Karpas-422 (cell line): ENCODE measurements at regions not wholly inside any gene's neighbourhood (a gene's known extent, or its start where the extent isn't known, plus 50 kb on each side); places are given as distances from the start of the nearest gene placed in this dataset.

Experiments
- DNase-seq: peaks from one replicate; pipeline ENCODE4 v3.0.0-alpha.2; 2015
- H2AFZ ChIP-seq: fragments of 200-600 bp; sonication (generic); 2 replicates; pipeline ENCODE4 v1.6.1; 2014; ENCODE audit warnings: antibody characterized with exemption, low read length, mixed read lengths
- H3K27ac ChIP-seq: fragments of 200-600 bp; sonication (generic); 2 replicates; pipeline ENCODE4 v1.5.1; 2014; ENCODE audit warnings: mild to moderate bottlenecking, low read length, moderate library complexity
- H3K27me3 ChIP-seq: fragments of 200-600 bp; sonication (generic); 2 replicates; pipeline ENCODE4 v1.6.1; 2014; ENCODE audit warnings: low read length, mixed read lengths
- H3K36me3 ChIP-seq: fragments of 200-600 bp; sonication (generic); 2 replicates; pipeline ENCODE4 v1.6.1; 2014; ENCODE audit warnings: low read length, mixed read lengths; ENCODE audit not compliant: insufficient read depth
- H3K4me1 ChIP-seq: fragments of 200-600 bp; sonication (generic); 2 replicates; pipeline ENCODE4 v1.6.1; 2014; ENCODE audit warnings: mild to moderate bottlenecking, low read length, mixed read lengths
- H3K4me2 ChIP-seq: fragments of 200-600 bp; sonication (generic); 2 replicates; pipeline ENCODE4 v1.6.1; 2014; ENCODE audit warnings: low read length, low read depth, mild to moderate bottlenecking; ENCODE audit not compliant: poor library complexity, severe bottlenecking
- H3K4me3 ChIP-seq: fragments of 200-600 bp; sonication (generic); 2 replicates; pipeline ENCODE4 v1.5.1; 2014; ENCODE audit warnings: mild to moderate bottlenecking, antibody characterized with exemption, low read length, mixed read lengths
- H3K79me2 ChIP-seq: fragments of 200-600 bp; sonication (generic); 2 replicates; pipeline ENCODE4 v1.6.1; 2014; ENCODE audit warnings: mild to moderate bottlenecking, low read length, mixed read lengths
- H3K9ac ChIP-seq: fragments of 200-600 bp; sonication (generic); 2 replicates; pipeline ENCODE4 v1.6.0; 2014; ENCODE audit warnings: low read length
- H3K9me2 ChIP-seq: fragments of 200-600 bp; sonication (generic), shearing (Covaris generic); replicated peaks from 2 replicates; pipeline ENCODE4 v1.6.0; 2014; ENCODE audit warnings: mild to moderate bottlenecking, low read length, moderate library complexity; ENCODE audit not compliant: insufficient read depth
- H3K9me3 ChIP-seq: fragments of 300-700, 200-600 bp; sonication (generic); 2 replicates; pipeline ENCODE4 v1.6.1; 2014; ENCODE audit warnings: low read length, mixed read lengths
- H4K20me1 ChIP-seq: fragments of 200-600 bp; sonication (generic); 2 replicates; pipeline ENCODE4 v1.6.1; 2014; ENCODE audit warnings: mild to moderate bottlenecking, antibody characterized with exemption, low read length, low read depth; ENCODE audit not compliant: insufficient read depth

- no peak overlapping the region for H3K27ac ChIP-seq
- H3K36me3 ChIP-seq, result no peaks in the 10 kb centered on the region
- H2AFZ ChIP-seq, result no peak overlapping the region
- no peaks in the 10 kb centered on the region for H3K9me3 ChIP-seq
- H3K9me2 ChIP-seq, result no peaks in the 10 kb centered on the region
- no peaks in the 10 kb centered on the region for H4K20me1 ChIP-seq
- no peak overlapping the region for H3K9ac ChIP-seq
- no peak overlapping the region for H3K4me3 ChIP-seq
- H3K79me2 ChIP-seq, result no peaks in the 10 kb centered on the region
- H3K4me2 ChIP-seq, result no peak overlapping the region
- H3K27me3 ChIP-seq, result no peaks in the 10 kb centered on the region
- no peaks in the 10 kb centered on the region for H3K4me1 ChIP-seq
- no peak for DNase-seq
Observed at GRCh38 chr2:5052905-5053304, 639.3 kb upstream of the SOX11 start.

- no peak for DNase-seq
- no peaks in the 10 kb centered on the region for H3K36me3 ChIP-seq
- no peak overlapping the region for H3K27ac ChIP-seq
- H3K79me2 ChIP-seq, result no peaks in the 10 kb centered on the region
- H2AFZ ChIP-seq, result no peak overlapping the region
- H3K4me1 ChIP-seq, result no peaks in the 10 kb centered on the region
- H3K4me2 ChIP-seq, result no peak overlapping the region
- H3K4me3 ChIP-seq, result no peak overlapping the region
- no peaks in the 10 kb centered on the region for H3K9me3 ChIP-seq
- no peaks in the 10 kb centered on the region for H3K9me2 ChIP-seq
- no peaks in the 10 kb centered on the region for H4K20me1 ChIP-seq
- H3K27me3 ChIP-seq, result no peaks in the 10 kb centered on the region
- H3K9ac ChIP-seq, result no peak overlapping the region
Observed at GRCh38 chr2:5057891-5058351, 634.3 kb upstream of the SOX11 start.

GRCh38 chr2:5060956-5061355, 631.2 kb upstream of the SOX11 start:
- H3K9me3 ChIP-seq, result no peaks in the 10 kb centered on the region
- no peak overlapping the region for H3K4me2 ChIP-seq
- H2AFZ ChIP-seq, result no peak overlapping the region
- H3K9ac ChIP-seq, result no peak overlapping the region
- H4K20me1 ChIP-seq, result no peaks in the 10 kb centered on the region
- no peaks in the 10 kb centered on the region for H3K9me2 ChIP-seq
- no peaks in the 10 kb centered on the region for H3K27me3 ChIP-seq
- no peak for DNase-seq
- no peaks in the 10 kb centered on the region for H3K36me3 ChIP-seq
- no peak overlapping the region for H3K4me3 ChIP-seq
- no peaks in the 10 kb centered on the region for H3K79me2 ChIP-seq
- H3K27ac ChIP-seq, result no peak overlapping the region
- no peaks in the 10 kb centered on the region for H3K4me1 ChIP-seq

- Histone ChIP-seq H3K9me2 (no peaks in the 10 kb centered on the region), H3K27ac (no peak overlapping the region), H4K20me1 (no peaks in the 10 kb centered on the region), H3K4me3 (no peak overlapping the region), H2AFZ (no peak overlapping the region), H3K4me2 (no peak overlapping the region), H3K4me1 (no peaks in the 10 kb centered on the region), H3K79me2 (no peaks in the 10 kb centered on the region), H3K9ac (no peak overlapping the region), H3K27me3 (no peaks in the 10 kb centered on the region), H3K36me3 (no peaks in the 10 kb centered on the region), H3K9me3 (no peaks in the 10 kb centered on the region)
- no peak for DNase-seq
Observed at GRCh38 chr2:5064687-5065086, 627.5 kb upstream of the SOX11 start.

- H2AFZ ChIP-seq, result no peak overlapping the region
- H3K27me3 ChIP-seq, result no peaks in the 10 kb centered on the region
- H3K36me3 ChIP-seq, result no peaks in the 10 kb centered on the region
- no peaks in the 10 kb centered on the region for H4K20me1 ChIP-seq
- no peak overlapping the region for H3K27ac ChIP-seq
- H3K9ac ChIP-seq, result no peak overlapping the region
- no peak for DNase-seq
- no peaks in the 10 kb centered on the region for H3K4me1 ChIP-seq
- no peaks in the 10 kb centered on the region for H3K9me2 ChIP-seq
- no peak overlapping the region for H3K4me2 ChIP-seq
- H3K9me3 ChIP-seq, result no peaks in the 10 kb centered on the region
- no peaks in the 10 kb centered on the region for H3K79me2 ChIP-seq
- H3K4me3 ChIP-seq, result no peak overlapping the region
Observed at GRCh38 chr2:5067816-5068215, 624.4 kb upstream of the SOX11 start.

GRCh38 chr2:5070257-5070656, 621.9 kb upstream of the SOX11 start:
- Histone ChIP-seq H3K4me3 (no peak overlapping the region), H3K27me3 (no peaks in the 10 kb centered on the region), H2AFZ (no peak overlapping the region), H3K9me3 (no peaks in the 10 kb centered on the region), H4K20me1 (no peaks in the 10 kb centered on the region), H3K4me2 (no peak overlapping the region), H3K4me1 (no peaks in the 10 kb centered on the region), H3K36me3 (no peaks in the 10 kb centered on the region), H3K27ac (no peak overlapping the region), H3K79me2 (no peaks in the 10 kb centered on the region), H3K9me2 (no peaks in the 10 kb centered on the region), H3K9ac (no peak overlapping the region)
- DNase-seq, result no peak

GRCh38 chr2:5074733-5075132, 617.5 kb upstream of the SOX11 start:
- Histone ChIP-seq H3K79me2 (no peaks in the 10 kb centered on the region), H3K9me2 (no peaks in the 10 kb centered on the region), H3K4me2 (no peak overlapping the region), H4K20me1 (no peaks in the 10 kb centered on the region), H3K27me3 (no peaks in the 10 kb centered on the region), H2AFZ (no peak overlapping the region), H3K4me3 (no peak overlapping the region), H3K27ac (no peak overlapping the region), H3K4me1 (no peaks in the 10 kb centered on the region), H3K9me3 (no peaks in the 10 kb centered on the region), H3K36me3 (no peaks in the 10 kb centered on the region), H3K9ac (no peak overlapping the region)
- no peak for DNase-seq

- H3K27me3 ChIP-seq, result no peaks in the 10 kb centered on the region
- no peaks in the 10 kb centered on the region for H3K9me2 ChIP-seq
- no peak for DNase-seq
- H3K9ac ChIP-seq, result no peak overlapping the region
- no peak overlapping the region for H3K4me2 ChIP-seq
- no peak overlapping the region for H3K27ac ChIP-seq
- H3K9me3 ChIP-seq, result no peaks in the 10 kb centered on the region
- no peak overlapping the region for H3K4me3 ChIP-seq
- no peaks in the 10 kb centered on the region for H3K79me2 ChIP-seq
- no peaks in the 10 kb centered on the region for H4K20me1 ChIP-seq
- no peaks in the 10 kb centered on the region for H3K4me1 ChIP-seq
- no peaks in the 10 kb centered on the region for H3K36me3 ChIP-seq
- H2AFZ ChIP-seq, result no peak overlapping the region
Observed at GRCh38 chr2:5076599-5076998, 615.6 kb upstream of the SOX11 start.

GRCh38 chr2:5077479-5078089, 614.6 kb upstream of the SOX11 start:
- Histone ChIP-seq H4K20me1 (no peaks in the 10 kb centered on the region), H3K36me3 (no peaks in the 10 kb centered on the region), H2AFZ (no peak overlapping the region), H3K4me3 (no peak overlapping the region), H3K27ac (no peak overlapping the region), H3K79me2 (no peaks in the 10 kb centered on the region), H3K9me3 (no peaks in the 10 kb centered on the region), H3K9me2 (no peaks in the 10 kb centered on the region), H3K9ac (no peak overlapping the region), H3K4me2 (no peak overlapping the region), H3K27me3 (no peaks in the 10 kb centered on the region), H3K4me1 (no peaks in the 10 kb centered on the region)
- no peak for DNase-seq
